HCT116 (cell line): ENCODE measurements at regions not wholly inside any gene's neighbourhood (a gene's known extent, or its start where the extent isn't known, plus 50 kb on each side); places are given as distances from the start of the nearest gene placed in this dataset.

ENCODE experiments used
- ATAC-seq: fragments of 200-7000 bp; cut with Tn5 transposase; 2 replicates; pipeline ENCODE4 v1.9.1; 2020; ENCODE audit warnings: mild to moderate bottlenecking, moderate library complexity
- BruUV-seq: library from RNA; stranded (reverse); fragments of 400-500 nt; replicated peaks from 2 replicates; lab custom pipeline; 2021; lab: Mats Ljungman, UMichigan
- CTCF ChIA-PET: fragments of 300-600 bp; sonication (Branson Sonifier 250); formaldehyde crosslinking; loops from one replicate; lab custom pipeline; 2021; ENCODE audit warnings: antibody characterized with exemption; lab: Charles Lee
- POLR2A ChIA-PET: fragments of 300-600, 350-600 bp; sonication (Branson Sonifier 250); formaldehyde crosslinking; loops from one replicate; lab custom pipeline; 2021; ENCODE audit warnings: antibody characterized with exemption; lab: Charles Lee
- RAD21 ChIA-PET, 2 experiments: fragments of 300-600 bp; sonication (Branson Sonifier 250); formaldehyde crosslinking; loops; one replicate each; lab custom pipeline; 2023; ENCODE audit warnings: low total read pairs in 2 of 2; ENCODE audit not compliant: uncharacterized antibody in 2 of 2, unreplicated experiment in 2 of 2, low non-redundant PET in 1 of 2; lab: Charles Lee
- DNase-seq: peaks from one replicate; pipeline ENCODE4 v3.0.0-alpha.2; 2010; ENCODE audit warnings: low read depth, low spot score
- H2AFZ ChIP-seq: fragments of 200-600 bp; shearing (Covaris generic), sonication (generic); 2 replicates; pipeline ENCODE4 v1.6.1; 2017; ENCODE audit warnings: low read depth, mixed run types, mixed read lengths, antibody characterized with exemption, low read length; ENCODE audit not compliant: poor library complexity, severe bottlenecking
- H3K27ac ChIP-seq: 2 replicates; pipeline ENCODE4 v1.5.1; 2012; ENCODE audit warnings: low read depth, low read length
- H3K27me3 ChIP-seq: fragments of 200-600 bp; sonication (generic); 2 replicates; pipeline ENCODE4 v1.6.1; 2016; ENCODE audit warnings: mixed run types, low read length, mixed read lengths; ENCODE audit not compliant: insufficient read depth
- H3K36me3 ChIP-seq, 2 experiments: fragments of 200-500 bp in 1 of 2; fragments of 200-600 bp in 1 of 2; sonication (Bioruptor generic) in 1 of 2; sonication (generic) in 1 of 2; 2 replicates each; pipeline versions ENCODE4 v1.5.1 to v1.6.1; 2014 to 2016; ENCODE audit warnings: low read length in 2 of 2, inconsistent platforms in 1 of 2, mixed read lengths in 1 of 2, mixed run types in 1 of 2; ENCODE audit not compliant: insufficient read depth in 2 of 2, control insufficient read depth in 1 of 2
- H3K4me1 ChIP-seq, 2 experiments: fragments of 200-600 bp in 1 of 2; sonication (generic) in 1 of 2; 2 replicates each; pipeline versions ENCODE4 v1.5.1 to v1.6.1; 2012 to 2017; ENCODE audit warnings: low read length in 2 of 2, inconsistent platforms in 1 of 2, mild to moderate bottlenecking in 1 of 2, mixed read lengths in 1 of 2, mixed run types in 1 of 2, moderate library complexity in 1 of 2; ENCODE audit not compliant: insufficient read depth in 2 of 2, control insufficient read depth in 1 of 2
- H3K4me2 ChIP-seq: fragments of 200-600 bp; sonication (generic); 2 replicates; pipeline ENCODE4 v1.6.1; 2017; ENCODE audit warnings: mixed run types, low read length, mixed read lengths
- H3K4me3 ChIP-seq, 2 experiments: fragments of 200-600 bp in 1 of 2; sonication (generic) in 1 of 2; replicated peaks in 1 of 2; 2 replicates each; pipeline ENCODE4 v1.5.1; 2011 to 2016; ENCODE audit warnings: low read length in 2 of 2, control low read depth in 1 of 2, low read depth in 1 of 2, mild to moderate bottlenecking in 1 of 2, mixed read lengths in 1 of 2, mixed run types in 1 of 2
- H3K79me2 ChIP-seq: fragments of 200-600 bp; sonication (generic); 2 replicates; pipeline ENCODE4 v1.6.1; 2017; ENCODE audit warnings: mild to moderate bottlenecking, mixed run types, low read length, moderate library complexity, mixed read lengths; ENCODE audit not compliant: insufficient read depth
- H3K9ac ChIP-seq: fragments of 200-600 bp; sonication (generic); 2 replicates; pipeline ENCODE4 v1.6.1; 2016; ENCODE audit warnings: low read length, mixed read lengths
- H3K9me2 ChIP-seq: fragments of 200-600 bp; sonication (generic), shearing (Covaris generic); 2 replicates; pipeline ENCODE4 v1.6.1; 2017; ENCODE audit warnings: mixed run types, mild to moderate bottlenecking, moderate library complexity; ENCODE audit not compliant: insufficient read depth
- H3K9me3 ChIP-seq, 2 experiments: fragments of 200-500 bp in 1 of 2; fragments of 200-600 bp in 1 of 2; sonication (Bioruptor generic) in 1 of 2; sonication (generic) in 1 of 2; 2 replicates each; pipeline ENCODE4 v1.6.1; 2014 to 2017; ENCODE audit warnings: low read length in 2 of 2, mixed read lengths in 2 of 2, inconsistent platforms in 1 of 2, low read depth in 1 of 2, mild to moderate bottlenecking in 1 of 2, mixed run types in 1 of 2, moderate library complexity in 1 of 2; ENCODE audit not compliant: control insufficient read depth in 1 of 2, insufficient read depth in 1 of 2
- H4K20me1 ChIP-seq: fragments of 200-600 bp; sonication (generic), shearing (Covaris generic); 2 replicates; pipeline ENCODE4 v1.6.1; 2017; ENCODE audit warnings: mixed run types, mild to moderate bottlenecking, moderate library complexity; ENCODE audit not compliant: insufficient read depth
- CBX3 ChIP-seq: IDR thresholded peaks from 2 replicates; pipeline ENCODE4 v1.6.1; 2012; ENCODE audit warnings: low read depth
- CEBPB ChIP-seq: IDR thresholded peaks from 2 replicates; pipeline ENCODE4 v1.6.1; 2012; ENCODE audit warnings: low read depth
- EZH2 ChIP-seq: fragments of 200-600 bp; sonication (generic); IDR thresholded peaks from 2 replicates; pipeline ENCODE4 v1.6.1; 2017; ENCODE audit warnings: antibody characterized with exemption, mixed run types
- FOSL1 ChIP-seq: IDR thresholded peaks from 2 replicates; pipeline ENCODE4 v1.6.1; 2012; ENCODE audit warnings: low read depth
- JUND ChIP-seq: IDR thresholded peaks from 2 replicates; pipeline ENCODE4 v1.6.1; 2012
- POLR2A ChIP-seq: IDR thresholded peaks from 2 replicates; pipeline ENCODE4 v1.7.0; 2011; ENCODE audit warnings: borderline replicate concordance; ENCODE audit not compliant: insufficient read depth, insufficient read length; ENCODE audit errors: extremely low read depth
- RAD21 ChIP-seq: IDR thresholded peaks from 2 replicates; pipeline ENCODE4 v1.6.1; 2012; ENCODE audit warnings: low read depth, mild to moderate bottlenecking
- SIN3A ChIP-seq: IDR thresholded peaks from 2 replicates; pipeline ENCODE4 v1.6.1; 2012; ENCODE audit warnings: low read depth
- SP1 ChIP-seq: IDR thresholded peaks from 2 replicates; pipeline ENCODE4 v1.6.1; 2012; ENCODE audit warnings: low read depth
- SRF ChIP-seq: IDR thresholded peaks from 2 replicates; pipeline ENCODE4 v1.6.1; 2012; ENCODE audit warnings: low read depth
- TCF7L2 ChIP-seq: IDR thresholded peaks from 2 replicates; pipeline ENCODE4 v1.7.0; 2011; ENCODE audit warnings: borderline replicate concordance, inconsistent platforms; ENCODE audit not compliant: insufficient read depth, insufficient read length; ENCODE audit errors: extremely low read depth
- intact Hi-C: fragments of 100-400 bp; cut with micrococcal nuclease; formaldehyde crosslinking; loops from 2 replicates; pipeline ENCODE4 v1.10.0; 2022
- TF ChIP-seq, protein P1 (sequence below): IDR thresholded peaks from 2 replicates; pipeline ENCODE4 v1.6.1; 2012
- TF ChIP-seq, protein P2 (sequence below): IDR thresholded peaks from 2 replicates; pipeline ENCODE4 v1.6.1; 2012; ENCODE audit warnings: low read depth
- TF ChIP-seq, protein P3 (sequence below), 3 experiments: fragments of 200-600 bp in 1 of 3; sonication (generic) in 1 of 3; IDR thresholded peaks in 2 of 3; conservative IDR thresholded peaks in 1 of 3; 2 replicates each; pipeline ENCODE4 v1.5.1; 2012 to 2017; ENCODE audit warnings: low read depth in 2 of 3, low read length in 2 of 3, antibody characterized with exemption in 1 of 3, borderline replicate concordance in 1 of 3, control low read depth in 1 of 3, mild to moderate bottlenecking in 1 of 3, mixed read lengths in 1 of 3, mixed run types in 1 of 3, moderate library complexity in 1 of 3; ENCODE audit not compliant: insufficient read depth in 1 of 3
- TF ChIP-seq, protein P4 (sequence below): IDR thresholded peaks from 2 replicates; pipeline ENCODE4 v1.6.1; 2011; ENCODE audit warnings: mild to moderate bottlenecking, low read length, moderate library complexity; ENCODE audit not compliant: insufficient replicate concordance; ENCODE audit errors: extremely low read depth

DNA sequence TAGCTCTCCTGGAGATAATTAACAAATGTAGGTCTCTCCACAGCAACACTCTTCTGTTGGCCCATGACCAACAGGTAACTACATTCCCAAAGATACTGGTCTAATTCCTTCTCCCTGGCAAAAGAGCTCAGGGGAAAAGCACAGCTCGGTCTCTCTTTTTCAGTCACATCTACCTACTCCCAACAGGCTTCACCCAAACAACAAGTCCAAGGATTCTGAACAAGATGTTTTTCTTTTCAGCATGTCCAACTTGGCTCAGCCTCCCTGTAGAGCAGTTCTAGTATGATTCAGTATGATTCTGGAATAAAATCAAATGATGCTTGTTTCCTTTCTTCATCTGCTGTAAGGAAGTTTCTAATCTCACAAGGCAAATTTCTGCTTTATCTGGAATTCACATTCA is 1704.8 kb upstream of the PIK3C3 start:
- Histone ChIP-seq H3K4me2 (no peak overlapping the region), H3K4me1 (no peaks in the 10 kb centered on the region), H3K36me3 (no peaks in the 10 kb centered on the region), H3K4me3 (no peak overlapping the region), H3K9me2 (no peaks in the 10 kb centered on the region), H3K9ac (no peak overlapping the region), H3K27me3 (no peaks in the 10 kb centered on the region), H4K20me1 (no peaks in the 10 kb centered on the region), H3K79me2 (no peaks in the 10 kb centered on the region), H3K27ac (no peak overlapping the region), H2AFZ (no peak overlapping the region), H3K9me3 (peaks cover 0 to 6% of the 10 kb centered on the region in 2 experiments; a peak in 2 of 4 replicates)
- no TSS peak for BruUV-seq
- ChIA-PET POLR2A (no interaction called here), CTCF (no interaction called here), RAD21 (no interaction called here)
- no peak for DNase-seq
- intact Hi-C loops, result no loop called here
- no peak for TF ChIP-seq CEBPB
- TF ChIP-seq SP1, result no peak
- no peak for TF ChIP-seq TCF7L2
- TF ChIP-seq POLR2A, result no peak
- TF ChIP-seq EZH2, result no peak
- TF ChIP-seq CBX3, result no peak
- TF ChIP-seq RAD21, result no peak
- TF ChIP-seq, protein P1, sequence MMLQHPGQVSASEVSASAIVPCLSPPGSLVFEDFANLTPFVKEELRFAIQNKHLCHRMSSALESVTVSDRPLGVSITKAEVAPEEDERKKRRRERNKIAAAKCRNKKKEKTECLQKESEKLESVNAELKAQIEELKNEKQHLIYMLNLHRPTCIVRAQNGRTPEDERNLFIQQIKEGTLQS, result no peak
- TF ChIP-seq, protein P2, sequence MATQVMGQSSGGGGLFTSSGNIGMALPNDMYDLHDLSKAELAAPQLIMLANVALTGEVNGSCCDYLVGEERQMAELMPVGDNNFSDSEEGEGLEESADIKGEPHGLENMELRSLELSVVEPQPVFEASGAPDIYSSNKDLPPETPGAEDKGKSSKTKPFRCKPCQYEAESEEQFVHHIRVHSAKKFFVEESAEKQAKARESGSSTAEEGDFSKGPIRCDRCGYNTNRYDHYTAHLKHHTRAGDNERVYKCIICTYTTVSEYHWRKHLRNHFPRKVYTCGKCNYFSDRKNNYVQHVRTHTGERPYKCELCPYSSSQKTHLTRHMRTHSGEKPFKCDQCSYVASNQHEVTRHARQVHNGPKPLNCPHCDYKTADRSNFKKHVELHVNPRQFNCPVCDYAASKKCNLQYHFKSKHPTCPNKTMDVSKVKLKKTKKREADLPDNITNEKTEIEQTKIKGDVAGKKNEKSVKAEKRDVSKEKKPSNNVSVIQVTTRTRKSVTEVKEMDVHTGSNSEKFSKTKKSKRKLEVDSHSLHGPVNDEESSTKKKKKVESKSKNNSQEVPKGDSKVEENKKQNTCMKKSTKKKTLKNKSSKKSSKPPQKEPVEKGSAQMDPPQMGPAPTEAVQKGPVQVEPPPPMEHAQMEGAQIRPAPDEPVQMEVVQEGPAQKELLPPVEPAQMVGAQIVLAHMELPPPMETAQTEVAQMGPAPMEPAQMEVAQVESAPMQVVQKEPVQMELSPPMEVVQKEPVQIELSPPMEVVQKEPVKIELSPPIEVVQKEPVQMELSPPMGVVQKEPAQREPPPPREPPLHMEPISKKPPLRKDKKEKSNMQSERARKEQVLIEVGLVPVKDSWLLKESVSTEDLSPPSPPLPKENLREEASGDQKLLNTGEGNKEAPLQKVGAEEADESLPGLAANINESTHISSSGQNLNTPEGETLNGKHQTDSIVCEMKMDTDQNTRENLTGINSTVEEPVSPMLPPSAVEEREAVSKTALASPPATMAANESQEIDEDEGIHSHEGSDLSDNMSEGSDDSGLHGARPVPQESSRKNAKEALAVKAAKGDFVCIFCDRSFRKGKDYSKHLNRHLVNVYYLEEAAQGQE, result no peak
- TF ChIP-seq FOSL1, result no peak
- TF ChIP-seq, protein P3, sequence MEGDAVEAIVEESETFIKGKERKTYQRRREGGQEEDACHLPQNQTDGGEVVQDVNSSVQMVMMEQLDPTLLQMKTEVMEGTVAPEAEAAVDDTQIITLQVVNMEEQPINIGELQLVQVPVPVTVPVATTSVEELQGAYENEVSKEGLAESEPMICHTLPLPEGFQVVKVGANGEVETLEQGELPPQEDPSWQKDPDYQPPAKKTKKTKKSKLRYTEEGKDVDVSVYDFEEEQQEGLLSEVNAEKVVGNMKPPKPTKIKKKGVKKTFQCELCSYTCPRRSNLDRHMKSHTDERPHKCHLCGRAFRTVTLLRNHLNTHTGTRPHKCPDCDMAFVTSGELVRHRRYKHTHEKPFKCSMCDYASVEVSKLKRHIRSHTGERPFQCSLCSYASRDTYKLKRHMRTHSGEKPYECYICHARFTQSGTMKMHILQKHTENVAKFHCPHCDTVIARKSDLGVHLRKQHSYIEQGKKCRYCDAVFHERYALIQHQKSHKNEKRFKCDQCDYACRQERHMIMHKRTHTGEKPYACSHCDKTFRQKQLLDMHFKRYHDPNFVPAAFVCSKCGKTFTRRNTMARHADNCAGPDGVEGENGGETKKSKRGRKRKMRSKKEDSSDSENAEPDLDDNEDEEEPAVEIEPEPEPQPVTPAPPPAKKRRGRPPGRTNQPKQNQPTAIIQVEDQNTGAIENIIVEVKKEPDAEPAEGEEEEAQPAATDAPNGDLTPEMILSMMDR (IDR thresholded peaks at IDR 0.05 in 2 of 3, conservative IDR thresholded peaks at IDR 0.05 in 1 of 3; ENCODE audit: borderline replicate concordance in 1 of 3, insufficient read depth in 1 of 3, low read depth in 2 of 3, low read length in 2 of 3), result no peak
- TF ChIP-seq, protein P4, sequence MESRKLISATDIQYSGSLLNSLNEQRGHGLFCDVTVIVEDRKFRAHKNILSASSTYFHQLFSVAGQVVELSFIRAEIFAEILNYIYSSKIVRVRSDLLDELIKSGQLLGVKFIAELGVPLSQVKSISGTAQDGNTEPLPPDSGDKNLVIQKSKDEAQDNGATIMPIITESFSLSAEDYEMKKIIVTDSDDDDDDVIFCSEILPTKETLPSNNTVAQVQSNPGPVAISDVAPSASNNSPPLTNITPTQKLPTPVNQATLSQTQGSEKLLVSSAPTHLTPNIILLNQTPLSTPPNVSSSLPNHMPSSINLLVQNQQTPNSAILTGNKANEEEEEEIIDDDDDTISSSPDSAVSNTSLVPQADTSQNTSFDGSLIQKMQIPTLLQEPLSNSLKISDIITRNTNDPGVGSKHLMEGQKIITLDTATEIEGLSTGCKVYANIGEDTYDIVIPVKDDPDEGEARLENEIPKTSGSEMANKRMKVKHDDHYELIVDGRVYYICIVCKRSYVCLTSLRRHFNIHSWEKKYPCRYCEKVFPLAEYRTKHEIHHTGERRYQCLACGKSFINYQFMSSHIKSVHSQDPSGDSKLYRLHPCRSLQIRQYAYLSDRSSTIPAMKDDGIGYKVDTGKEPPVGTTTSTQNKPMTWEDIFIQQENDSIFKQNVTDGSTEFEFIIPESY, result no peak
- TF ChIP-seq SRF, result no peak
- no peak for TF ChIP-seq JUND
- no peak for TF ChIP-seq SIN3A
- ATAC-seq, result no peak
